ENCODE measurements at regions not wholly inside any gene's neighbourhood (a gene's known extent, or its start where the extent isn't known, plus 50 kb on each side); places are given as distances from the start of the nearest gene placed in this dataset.

DNA sequence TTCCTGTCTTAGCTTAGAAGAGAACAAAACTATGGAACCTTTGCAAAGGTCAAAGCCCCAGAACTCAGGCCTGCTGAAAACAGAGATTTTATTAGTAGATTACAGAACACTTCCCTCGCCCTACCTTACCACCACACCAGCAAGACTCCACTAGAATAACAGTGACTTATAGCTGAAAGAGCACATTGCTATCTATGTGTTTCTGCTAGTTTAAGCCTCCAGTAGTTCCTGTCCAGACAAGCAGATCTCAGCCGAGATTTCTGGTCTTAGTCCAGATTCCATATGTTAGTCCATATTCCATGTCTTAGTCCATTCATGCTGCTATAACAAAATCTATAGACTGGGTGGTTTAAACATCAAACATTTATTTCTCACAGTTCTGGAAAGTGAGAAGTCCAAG, 412.3 kb upstream of the ID4 start:
- ChIA-PET CTCF (no interaction called here), POLR2A (no interaction called here), RAD21 (ENCODE audit: unreplicated experiment) (no interaction called here), SMC1A (ENCODE audit: uncharacterized antibody, unreplicated experiment) (interaction anchor here (1.3 kb wide), 1 partner anchor 9 kb away, joined by 3 read pairs; no protein-coding TSS in a partner anchor)
- Histone ChIP-seq H3K27ac (ENCODE audit: control insufficient read depth, insufficient read depth) (no peak overlapping the region), H3K36me3 (ENCODE audit: control insufficient read depth in 2 of 2, insufficient read depth in 2 of 2, low read length in 1 of 2) (no peaks in the 10 kb centered on the region), H2AFZ (ENCODE audit: control insufficient read depth, low read depth, low read length) (no peak overlapping the region), H3K4me1 (ENCODE audit: control insufficient read depth, insufficient read depth, low read length) (no peaks in the 10 kb centered on the region), H3K4me3 (no peak overlapping the region), H3K9me3 (replicated peaks; ENCODE audit: control insufficient read depth, insufficient read depth, low read length) (no peaks in the 10 kb centered on the region), H3K9ac (ENCODE audit: control insufficient read depth, insufficient read depth, low read length) (no peak overlapping the region), H3K4me2 (ENCODE audit: control insufficient read depth, insufficient read depth) (no peak overlapping the region), H4K20me1 (ENCODE audit: control insufficient read depth, insufficient read depth) (no peaks in the 10 kb centered on the region), H3K79me2 (ENCODE audit: control insufficient read depth, insufficient read depth, low read length) (no peaks in the 10 kb centered on the region), H3K27me3 (replicated peaks in 1 of 2; ENCODE audit: control insufficient read depth in 2 of 2, insufficient read depth in 2 of 2, low read length in 1 of 2) (no peaks in the 10 kb centered on the region)
- in situ Hi-C loops (cut with MboI) = no loop called here
- FAIRE-seq = no peak
- 17% methylated on average over 2 of the region's 2 CpGs for WGBS (ENCODE audit: insufficient coverage, insufficient replicate concordance, low lambda C conversion rate, missing lambda C conversion rate)
- intact Hi-C loops (cut with micrococcal nuclease; ENCODE audit: unreplicated experiment) = no loop called here
- ATAC-seq = no peak
- no TSS peak for BruUV-seq (replicated peaks)
- no peak for DNase-seq (ENCODE audit: low read depth, low spot score)
- TF ChIP-seq, protein P1, sequence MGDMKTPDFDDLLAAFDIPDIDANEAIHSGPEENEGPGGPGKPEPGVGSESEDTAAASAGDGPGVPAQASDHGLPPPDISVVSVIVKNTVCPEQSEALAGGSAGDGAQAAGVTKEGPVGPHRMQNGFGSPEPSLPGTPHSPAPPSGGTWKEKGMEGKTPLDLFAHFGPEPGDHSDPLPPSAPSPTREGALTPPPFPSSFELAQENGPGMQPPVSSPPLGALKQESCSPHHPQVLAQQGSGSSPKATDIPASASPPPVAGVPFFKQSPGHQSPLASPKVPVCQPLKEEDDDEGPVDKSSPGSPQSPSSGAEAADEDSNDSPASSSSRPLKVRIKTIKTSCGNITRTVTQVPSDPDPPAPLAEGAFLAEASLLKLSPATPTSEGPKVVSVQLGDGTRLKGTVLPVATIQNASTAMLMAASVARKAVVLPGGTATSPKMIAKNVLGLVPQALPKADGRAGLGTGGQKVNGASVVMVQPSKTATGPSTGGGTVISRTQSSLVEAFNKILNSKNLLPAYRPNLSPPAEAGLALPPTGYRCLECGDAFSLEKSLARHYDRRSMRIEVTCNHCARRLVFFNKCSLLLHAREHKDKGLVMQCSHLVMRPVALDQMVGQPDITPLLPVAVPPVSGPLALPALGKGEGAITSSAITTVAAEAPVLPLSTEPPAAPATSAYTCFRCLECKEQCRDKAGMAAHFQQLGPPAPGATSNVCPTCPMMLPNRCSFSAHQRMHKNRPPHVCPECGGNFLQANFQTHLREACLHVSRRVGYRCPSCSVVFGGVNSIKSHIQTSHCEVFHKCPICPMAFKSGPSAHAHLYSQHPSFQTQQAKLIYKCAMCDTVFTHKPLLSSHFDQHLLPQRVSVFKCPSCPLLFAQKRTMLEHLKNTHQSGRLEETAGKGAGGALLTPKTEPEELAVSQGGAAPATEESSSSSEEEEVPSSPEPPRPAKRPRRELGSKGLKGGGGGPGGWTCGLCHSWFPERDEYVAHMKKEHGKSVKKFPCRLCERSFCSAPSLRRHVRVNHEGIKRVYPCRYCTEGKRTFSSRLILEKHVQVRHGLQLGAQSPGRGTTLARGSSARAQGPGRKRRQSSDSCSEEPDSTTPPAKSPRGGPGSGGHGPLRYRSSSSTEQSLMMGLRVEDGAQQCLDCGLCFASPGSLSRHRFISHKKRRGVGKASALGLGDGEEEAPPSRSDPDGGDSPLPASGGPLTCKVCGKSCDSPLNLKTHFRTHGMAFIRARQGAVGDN (IDR thresholded peaks at IDR 0.05) = no peak
- TF ChIP-seq, protein P2, sequence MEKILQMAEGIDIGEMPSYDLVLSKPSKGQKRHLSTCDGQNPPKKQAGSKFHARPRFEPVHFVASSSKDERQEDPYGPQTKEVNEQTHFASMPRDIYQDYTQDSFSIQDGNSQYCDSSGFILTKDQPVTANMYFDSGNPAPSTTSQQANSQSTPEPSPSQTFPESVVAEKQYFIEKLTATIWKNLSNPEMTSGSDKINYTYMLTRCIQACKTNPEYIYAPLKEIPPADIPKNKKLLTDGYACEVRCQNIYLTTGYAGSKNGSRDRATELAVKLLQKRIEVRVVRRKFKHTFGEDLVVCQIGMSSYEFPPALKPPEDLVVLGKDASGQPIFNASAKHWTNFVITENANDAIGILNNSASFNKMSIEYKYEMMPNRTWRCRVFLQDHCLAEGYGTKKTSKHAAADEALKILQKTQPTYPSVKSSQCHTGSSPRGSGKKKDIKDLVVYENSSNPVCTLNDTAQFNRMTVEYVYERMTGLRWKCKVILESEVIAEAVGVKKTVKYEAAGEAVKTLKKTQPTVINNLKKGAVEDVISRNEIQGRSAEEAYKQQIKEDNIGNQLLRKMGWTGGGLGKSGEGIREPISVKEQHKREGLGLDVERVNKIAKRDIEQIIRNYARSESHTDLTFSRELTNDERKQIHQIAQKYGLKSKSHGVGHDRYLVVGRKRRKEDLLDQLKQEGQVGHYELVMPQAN (conservative IDR thresholded peaks at IDR 0.05) = no peak
- no peak for TF ChIP-seq CBX3 (IDR thresholded peaks at IDR 0.05; ENCODE audit: borderline replicate concordance, low read depth)
- TF ChIP-seq RFX5 (IDR thresholded peaks at IDR 0.05; ENCODE audit: low read depth, low read length) = no peak
- TF ChIP-seq POLR2A (IDR thresholded peaks at IDR 0.05; ENCODE audit: low read depth, low read length) = no peak
- no peak for TF ChIP-seq MYC (IDR thresholded peaks at IDR 0.05; ENCODE audit: insufficient read depth, insufficient read length, insufficient replicate concordance, low read length, severe bottlenecking)
- TF ChIP-seq, protein P3, sequence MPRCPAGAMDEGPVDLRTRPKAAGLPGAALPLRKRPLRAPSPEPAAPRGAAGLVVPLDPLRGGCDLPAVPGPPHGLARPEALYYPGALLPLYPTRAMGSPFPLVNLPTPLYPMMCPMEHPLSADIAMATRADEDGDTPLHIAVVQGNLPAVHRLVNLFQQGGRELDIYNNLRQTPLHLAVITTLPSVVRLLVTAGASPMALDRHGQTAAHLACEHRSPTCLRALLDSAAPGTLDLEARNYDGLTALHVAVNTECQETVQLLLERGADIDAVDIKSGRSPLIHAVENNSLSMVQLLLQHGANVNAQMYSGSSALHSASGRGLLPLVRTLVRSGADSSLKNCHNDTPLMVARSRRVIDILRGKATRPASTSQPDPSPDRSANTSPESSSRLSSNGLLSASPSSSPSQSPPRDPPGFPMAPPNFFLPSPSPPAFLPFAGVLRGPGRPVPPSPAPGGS (IDR thresholded peaks at IDR 0.05; ENCODE audit: borderline replicate concordance, insufficient read depth, low read depth, low read length, poor library complexity, severe bottlenecking) = no peak
- no peak for TF ChIP-seq DPF2 (IDR thresholded peaks at IDR 0.05)
- no peak for TF ChIP-seq BACH1 (IDR thresholded peaks at IDR 0.05; ENCODE audit: borderline replicate concordance)
- TF ChIP-seq CEBPB (IDR thresholded peaks at IDR 0.05; ENCODE audit: borderline replicate concordance in 1 of 2, low read depth in 2 of 2, low read length in 2 of 2) = no peak
- no peak for TF ChIP-seq EP300 (IDR thresholded peaks at IDR 0.05; ENCODE audit: borderline replicate concordance in 1 of 2, control insufficient read depth in 1 of 2, low read depth in 2 of 2, low read length in 2 of 2)
- TF ChIP-seq, protein P4, sequence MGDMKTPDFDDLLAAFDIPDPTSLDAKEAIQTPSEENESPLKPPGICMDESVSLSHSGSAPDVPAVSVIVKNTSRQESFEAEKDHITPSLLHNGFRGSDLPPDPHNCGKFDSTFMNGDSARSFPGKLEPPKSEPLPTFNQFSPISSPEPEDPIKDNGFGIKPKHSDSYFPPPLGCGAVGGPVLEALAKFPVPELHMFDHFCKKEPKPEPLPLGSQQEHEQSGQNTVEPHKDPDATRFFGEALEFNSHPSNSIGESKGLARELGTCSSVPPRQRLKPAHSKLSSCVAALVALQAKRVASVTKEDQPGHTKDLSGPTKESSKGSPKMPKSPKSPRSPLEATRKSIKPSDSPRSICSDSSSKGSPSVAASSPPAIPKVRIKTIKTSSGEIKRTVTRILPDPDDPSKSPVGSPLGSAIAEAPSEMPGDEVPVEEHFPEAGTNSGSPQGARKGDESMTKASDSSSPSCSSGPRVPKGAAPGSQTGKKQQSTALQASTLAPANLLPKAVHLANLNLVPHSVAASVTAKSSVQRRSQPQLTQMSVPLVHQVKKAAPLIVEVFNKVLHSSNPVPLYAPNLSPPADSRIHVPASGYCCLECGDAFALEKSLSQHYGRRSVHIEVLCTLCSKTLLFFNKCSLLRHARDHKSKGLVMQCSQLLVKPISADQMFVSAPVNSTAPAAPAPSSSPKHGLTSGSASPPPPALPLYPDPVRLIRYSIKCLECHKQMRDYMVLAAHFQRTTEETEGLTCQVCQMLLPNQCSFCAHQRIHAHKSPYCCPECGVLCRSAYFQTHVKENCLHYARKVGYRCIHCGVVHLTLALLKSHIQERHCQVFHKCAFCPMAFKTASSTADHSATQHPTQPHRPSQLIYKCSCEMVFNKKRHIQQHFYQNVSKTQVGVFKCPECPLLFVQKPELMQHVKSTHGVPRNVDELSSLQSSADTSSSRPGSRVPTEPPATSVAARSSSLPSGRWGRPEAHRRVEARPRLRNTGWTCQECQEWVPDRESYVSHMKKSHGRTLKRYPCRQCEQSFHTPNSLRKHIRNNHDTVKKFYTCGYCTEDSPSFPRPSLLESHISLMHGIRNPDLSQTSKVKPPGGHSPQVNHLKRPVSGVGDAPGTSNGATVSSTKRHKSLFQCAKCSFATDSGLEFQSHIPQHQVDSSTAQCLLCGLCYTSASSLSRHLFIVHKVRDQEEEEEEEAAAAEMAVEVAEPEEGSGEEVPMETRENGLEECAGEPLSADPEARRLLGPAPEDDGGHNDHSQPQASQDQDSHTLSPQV (IDR thresholded peaks at IDR 0.05) = no peak
- no peak for TF ChIP-seq KAT2A (conservative IDR thresholded peaks at IDR 0.05; ENCODE audit: control insufficient read depth, low read depth, low read length)

Data from GM12878 (cell line).